DND-41 (cell line): ENCODE measurements at regions not wholly inside any gene's neighbourhood (a gene's known extent, or its start where the extent isn't known, plus 50 kb on each side); places are given as distances from the start of the nearest gene placed in this dataset.

Experiments
- ATAC-seq: fragments of 200-7000 bp; cut with Tn5 transposase; 3 replicates; pipeline ENCODE4 v1.9.1; 2021; ENCODE audit warnings: low read depth; ENCODE audit not compliant: insufficient read depth
- DNase-seq: peaks from one replicate; pipeline ENCODE4 v3.0.0-alpha.2; 2020
- H2AFZ ChIP-seq: 2 replicates; pipeline ENCODE4 v1.6.0; 2012; ENCODE audit warnings: low read depth, low read length
- H3K27ac ChIP-seq: 2 replicates; pipeline ENCODE4 v1.5.1; 2012; ENCODE audit warnings: low read length, inconsistent platforms
- H3K27me3 ChIP-seq: fragments of 200-600 bp; sonication (generic); 2 replicates; pipeline ENCODE4 v1.6.0; 2012; ENCODE audit warnings: low read length, mild to moderate bottlenecking, inconsistent platforms; ENCODE audit not compliant: insufficient read depth, poor library complexity
- H3K36me3 ChIP-seq: 2 replicates; pipeline ENCODE4 v1.5.1; 2012; ENCODE audit warnings: low read length, inconsistent platforms; ENCODE audit not compliant: insufficient read depth
- H3K4me1 ChIP-seq: 2 replicates; pipeline ENCODE4 v1.5.1; 2012; ENCODE audit warnings: mild to moderate bottlenecking, low read length; ENCODE audit not compliant: insufficient read depth
- H3K4me2 ChIP-seq: 2 replicates; pipeline ENCODE4 v1.6.0; 2012; ENCODE audit warnings: mild to moderate bottlenecking, moderate library complexity, low read length, inconsistent platforms; ENCODE audit not compliant: insufficient read depth
- H3K4me3 ChIP-seq, 2 experiments: fragments of 200-600 bp in 1 of 2; shearing (Covaris generic) in 1 of 2; 2 replicates each; pipeline ENCODE4 v1.5.1; 2012 to 2016; ENCODE audit warnings: inconsistent platforms in 2 of 2, low read length in 2 of 2, mild to moderate bottlenecking in 2 of 2, low read depth in 1 of 2, moderate library complexity in 1 of 2
- H3K79me2 ChIP-seq: 2 replicates; pipeline ENCODE4 v1.6.0; 2012; ENCODE audit warnings: low read length, inconsistent platforms; ENCODE audit not compliant: insufficient read depth
- H3K9ac ChIP-seq: 2 replicates; pipeline ENCODE4 v1.6.0; 2012; ENCODE audit warnings: low read depth, mild to moderate bottlenecking, inconsistent platforms, low read length, moderate library complexity
- H3K9me3 ChIP-seq: 2 replicates; pipeline ENCODE4 v1.5.1; 2012; ENCODE audit warnings: low read length, moderate library complexity, mild to moderate bottlenecking, inconsistent platforms; ENCODE audit not compliant: insufficient read depth, severe bottlenecking
- H4K20me1 ChIP-seq: 2 replicates; pipeline ENCODE4 v1.6.0; 2012; ENCODE audit warnings: low read length; ENCODE audit not compliant: insufficient read depth
- CTCF ChIP-seq: IDR thresholded peaks from 2 replicates; pipeline ENCODE4 v1.5.1; 2012; ENCODE audit warnings: borderline replicate concordance, low read length, moderate library complexity, mild to moderate bottlenecking; ENCODE audit not compliant: poor library complexity, severe bottlenecking; ENCODE audit errors: extremely low read depth
- EZH2 ChIP-seq: IDR thresholded peaks from 3 replicates; pipeline ENCODE4 v1.6.1; 2012; ENCODE audit warnings: borderline replicate concordance, low read depth, mild to moderate bottlenecking, moderate library complexity, low read length, inconsistent platforms; ENCODE audit not compliant: severe bottlenecking

GRCh38 chr15:62612183-62612733 is 430.3 kb upstream of the TPM1 start:
- ATAC-seq, result no peak

GRCh38 chr15:62612771-62613170 is 429.8 kb upstream of the TPM1 start:
- H3K4me1 ChIP-seq, result no peaks in the 10 kb centered on the region
- no peak overlapping the region for H3K4me3 ChIP-seq
- no peaks in the 10 kb centered on the region for H3K9me3 ChIP-seq
- H4K20me1 ChIP-seq, result no peaks in the 10 kb centered on the region
- no peak overlapping the region for H3K27ac ChIP-seq
- H3K9ac ChIP-seq, result no peak overlapping the region
- H3K79me2 ChIP-seq, result no peaks in the 10 kb centered on the region
- ATAC-seq (no peak), DNase-seq (no peak)
- no peak overlapping the region for H3K4me2 ChIP-seq
- H2AFZ ChIP-seq, result no peak overlapping the region
- TF ChIP-seq EZH2 (no peak), CTCF (no peak)
- no peaks in the 10 kb centered on the region for H3K36me3 ChIP-seq
- H3K27me3 ChIP-seq, result peaks cover 3% of the 10 kb centered on the region

More at GRCh38 chr15:62612183-62612733, 430.3 kb upstream of the TPM1 start:
- H3K4me1 ChIP-seq, result no peaks in the 10 kb centered on the region
- no peak overlapping the region for H3K27ac ChIP-seq
- H3K27me3 ChIP-seq, result peaks cover 3% of the 10 kb centered on the region
- no peak for TF ChIP-seq EZH2
- H3K4me3 ChIP-seq, result no peak overlapping the region
- H3K36me3 ChIP-seq, result no peaks in the 10 kb centered on the region
- no peak overlapping the region for H2AFZ ChIP-seq
- H4K20me1 ChIP-seq, result no peaks in the 10 kb centered on the region
- no peak overlapping the region for H3K9ac ChIP-seq
- H3K4me2 ChIP-seq, result no peak overlapping the region
- no peaks in the 10 kb centered on the region for H3K9me3 ChIP-seq
- no peak for DNase-seq
- H3K79me2 ChIP-seq, result no peaks in the 10 kb centered on the region

GRCh38 chr15:62616746-62617145 is 425.8 kb upstream of the TPM1 start:
- Histone ChIP-seq H3K27ac (no peak overlapping the region), H3K79me2 (no peaks in the 10 kb centered on the region), H3K36me3 (no peaks in the 10 kb centered on the region), H4K20me1 (no peaks in the 10 kb centered on the region), H3K27me3 (peaks cover 3% of the 10 kb centered on the region), H2AFZ (no peak overlapping the region), H3K9me3 (no peaks in the 10 kb centered on the region), H3K4me1 (no peaks in the 10 kb centered on the region), H3K9ac (no peak overlapping the region), H3K4me2 (no peak overlapping the region), H3K4me3 (no peak overlapping the region)
- ATAC-seq (no peak), DNase-seq (no peak)
- TF ChIP-seq EZH2 (no peak), CTCF (no peak)

- TF ChIP-seq EZH2 (no peak), CTCF (no peak)
- Histone ChIP-seq H3K79me2 (no peaks in the 10 kb centered on the region), H3K27me3 (peaks cover 3% of the 10 kb centered on the region), H3K4me2 (no peak overlapping the region), H3K9ac (no peak overlapping the region), H4K20me1 (no peaks in the 10 kb centered on the region), H2AFZ (no peak overlapping the region), H3K4me1 (no peaks in the 10 kb centered on the region), H3K9me3 (no peaks in the 10 kb centered on the region), H3K27ac (no peak overlapping the region), H3K36me3 (no peaks in the 10 kb centered on the region), H3K4me3 (no peak overlapping the region)
- no peak for DNase-seq
- ATAC-seq, result no peak
Measured at GRCh38 chr15:62617741-62618140, 424.8 kb upstream of the TPM1 start.
